Astrocyte of the spinal cord (primary cell): ENCODE measurements at regions not wholly inside any gene's neighbourhood (a gene's known extent, or its start where the extent isn't known, plus 50 kb on each side); places are given as distances from the start of the nearest gene placed in this dataset.

Experiments
- DNase-seq: peaks from one replicate; pipeline ENCODE4 v3.0.0; 2011; ENCODE audit warnings: low read depth, low spot score
- H3K4me3 ChIP-seq: 2 replicates; pipeline ENCODE4 v1.5.1; 2011; ENCODE audit warnings: low read depth, mild to moderate bottlenecking, low read length, moderate library complexity
- in situ Hi-C: cut with HindIII; loops from 2 replicates; pipeline ENCODE4 v1.10.0; 2017; ENCODE audit warnings: low sequenced_read_pairs
- TF ChIP-seq, protein P1 (sequence below): IDR thresholded peaks from 2 replicates; pipeline ENCODE4 v1.5.1; 2012; ENCODE audit warnings: low read depth, mild to moderate bottlenecking, low read length, inconsistent platforms

- H3K4me3 ChIP-seq = no peak overlapping the region
- no peak for DNase-seq
- TF ChIP-seq, protein P1, sequence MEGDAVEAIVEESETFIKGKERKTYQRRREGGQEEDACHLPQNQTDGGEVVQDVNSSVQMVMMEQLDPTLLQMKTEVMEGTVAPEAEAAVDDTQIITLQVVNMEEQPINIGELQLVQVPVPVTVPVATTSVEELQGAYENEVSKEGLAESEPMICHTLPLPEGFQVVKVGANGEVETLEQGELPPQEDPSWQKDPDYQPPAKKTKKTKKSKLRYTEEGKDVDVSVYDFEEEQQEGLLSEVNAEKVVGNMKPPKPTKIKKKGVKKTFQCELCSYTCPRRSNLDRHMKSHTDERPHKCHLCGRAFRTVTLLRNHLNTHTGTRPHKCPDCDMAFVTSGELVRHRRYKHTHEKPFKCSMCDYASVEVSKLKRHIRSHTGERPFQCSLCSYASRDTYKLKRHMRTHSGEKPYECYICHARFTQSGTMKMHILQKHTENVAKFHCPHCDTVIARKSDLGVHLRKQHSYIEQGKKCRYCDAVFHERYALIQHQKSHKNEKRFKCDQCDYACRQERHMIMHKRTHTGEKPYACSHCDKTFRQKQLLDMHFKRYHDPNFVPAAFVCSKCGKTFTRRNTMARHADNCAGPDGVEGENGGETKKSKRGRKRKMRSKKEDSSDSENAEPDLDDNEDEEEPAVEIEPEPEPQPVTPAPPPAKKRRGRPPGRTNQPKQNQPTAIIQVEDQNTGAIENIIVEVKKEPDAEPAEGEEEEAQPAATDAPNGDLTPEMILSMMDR = no peak
- in situ Hi-C loops = no loop called here
Measured at GRCh38 chr1:182172699-182173098, 111.2 kb upstream of the ZNF648 start.

DNA sequence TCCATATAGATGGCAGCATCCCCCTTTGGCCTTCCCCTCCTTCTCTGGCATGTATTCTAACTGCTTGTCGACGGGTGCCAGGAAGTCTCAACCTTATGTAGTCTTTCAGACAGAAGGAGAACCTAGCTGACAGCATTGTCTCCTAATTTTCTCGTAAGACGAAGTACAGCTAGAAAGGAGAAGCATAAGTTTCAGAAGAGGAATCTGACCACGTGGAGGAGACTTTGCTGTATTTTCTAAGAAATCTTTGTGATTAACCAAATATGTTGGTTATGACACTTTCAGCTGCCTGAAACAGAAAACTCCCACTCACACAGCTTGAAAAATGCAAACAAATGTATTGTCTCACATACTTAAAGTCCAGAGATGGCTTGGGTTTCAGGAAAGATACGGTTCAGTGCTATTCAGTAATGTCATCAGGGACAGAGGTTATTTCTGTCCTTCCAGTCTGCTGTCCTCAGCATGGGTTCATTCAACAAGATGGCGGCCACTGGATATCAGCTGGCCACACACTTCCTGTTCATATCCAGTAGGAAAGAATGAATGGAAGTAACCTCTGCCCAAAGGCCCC, 109.5 kb upstream of the ZNF648 start:
- in situ Hi-C loops = no loop called here
- no peak for DNase-seq
- TF ChIP-seq, protein P1 = no peak
- H3K4me3 ChIP-seq = no peak overlapping the region

- DNase-seq = no peak
- TF ChIP-seq, protein P1 = no peak
- no peak overlapping the region for H3K4me3 ChIP-seq
Measured at GRCh38 chr1:182169203-182169602, 107.7 kb upstream of the ZNF648 start.

DNA sequence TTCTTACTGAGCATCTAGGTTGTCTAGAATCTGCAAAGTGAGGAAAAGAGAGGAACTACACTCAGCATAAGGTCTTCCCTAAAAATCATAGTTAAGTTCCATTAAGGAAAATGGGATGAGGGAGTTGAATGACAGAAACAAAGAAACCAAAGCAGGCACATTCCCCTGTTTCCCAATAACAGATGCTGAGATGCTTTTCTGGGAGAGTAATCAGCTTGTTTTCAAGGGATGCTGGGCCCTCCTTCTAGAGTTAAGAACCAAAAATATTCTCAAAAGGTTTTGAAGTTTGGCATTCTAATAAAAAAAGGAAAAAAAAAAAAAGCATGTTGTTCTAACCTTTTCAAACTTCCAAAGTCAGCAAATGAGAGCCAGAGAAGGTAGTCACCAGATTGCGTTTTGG, 105.2 kb upstream of the ZNF648 start:
- no peak overlapping the region for H3K4me3 ChIP-seq
- TF ChIP-seq, protein P1 = no peak
- in situ Hi-C loops = no loop called here
- no peak for DNase-seq

More at GRCh38 chr1:182169203-182169602, 107.7 kb upstream of the ZNF648 start:
- in situ Hi-C loops = no loop called here

- H3K4me3 ChIP-seq = no peak overlapping the region
- in situ Hi-C loops = no loop called here
- DNase-seq = no peak
- TF ChIP-seq, protein P1 = no peak
Measured at GRCh38 chr1:182166321-182166720, 104.8 kb upstream of the ZNF648 start.

GRCh38 chr1:182164273-182164672, 102.8 kb upstream of the ZNF648 start:
- H3K4me3 ChIP-seq = no peak overlapping the region
- DNase-seq = no peak
- TF ChIP-seq, protein P1 = no peak
- in situ Hi-C loops = no loop called here

DNA sequence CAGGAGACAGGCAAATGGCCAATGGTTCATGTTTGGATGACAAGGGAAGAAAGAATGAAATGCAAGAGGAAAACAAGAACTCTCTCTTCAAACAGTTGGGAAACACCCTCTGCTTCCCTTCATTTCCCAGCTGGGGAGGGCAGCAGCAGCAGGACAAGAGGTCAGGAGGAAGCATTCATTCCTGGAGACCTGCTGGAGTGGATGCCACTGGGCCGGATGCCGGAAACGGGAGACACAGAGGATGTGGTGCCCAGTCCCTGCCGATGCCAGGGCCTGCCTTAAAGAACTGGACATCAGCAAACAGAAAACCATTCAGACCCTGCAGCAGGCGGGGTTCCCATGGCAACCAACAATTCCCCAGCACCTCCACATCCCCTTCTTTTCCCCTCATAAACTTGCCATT, 102.3 kb upstream of the ZNF648 start:
- DNase-seq = no peak
- TF ChIP-seq, protein P1 = no peak
- in situ Hi-C loops = no loop called here
- no peak overlapping the region for H3K4me3 ChIP-seq
